Activated naive CD4-positive, alpha-beta T cell treated with anti-CD3 and anti-CD28 coated beads, Interleukin-2, amount 50 U/mL, for 24 hours (primary cell): ENCODE measurements at regions not wholly inside any gene's neighbourhood (a gene's known extent, or its start where the extent isn't known, plus 50 kb on each side); places are given as distances from the start of the nearest gene placed in this dataset.
"Not testable (repeated sequence)": the region's sequence is repeated elsewhere in the genome, so short reads cannot be mapped to it uniquely, and the experiment has no call there.

ENCODE experiments used
- H3K27ac Mint-ChIP-seq: one replicate; pipeline ENCODE4 v1.8.0; 2021; ENCODE audit warnings: mild to moderate bottlenecking, mixed read lengths
- H3K27me3 Mint-ChIP-seq: one replicate; pipeline ENCODE4 v1.8.0; 2021; ENCODE audit warnings: mixed read lengths
- H3K36me3 Mint-ChIP-seq: one replicate; pipeline ENCODE4 v1.8.0; 2021; ENCODE audit warnings: mixed read lengths
- H3K4me1 Mint-ChIP-seq: one replicate; pipeline ENCODE4 v1.8.0; 2021; ENCODE audit warnings: mixed read lengths
- H3K4me3 Mint-ChIP-seq: one replicate; pipeline ENCODE4 v1.8.0; 2021; ENCODE audit warnings: mild to moderate bottlenecking, mixed read lengths
- H3K9me3 Mint-ChIP-seq: one replicate; pipeline ENCODE4 v1.8.0; 2021; ENCODE audit warnings: mixed read lengths

DNA sequence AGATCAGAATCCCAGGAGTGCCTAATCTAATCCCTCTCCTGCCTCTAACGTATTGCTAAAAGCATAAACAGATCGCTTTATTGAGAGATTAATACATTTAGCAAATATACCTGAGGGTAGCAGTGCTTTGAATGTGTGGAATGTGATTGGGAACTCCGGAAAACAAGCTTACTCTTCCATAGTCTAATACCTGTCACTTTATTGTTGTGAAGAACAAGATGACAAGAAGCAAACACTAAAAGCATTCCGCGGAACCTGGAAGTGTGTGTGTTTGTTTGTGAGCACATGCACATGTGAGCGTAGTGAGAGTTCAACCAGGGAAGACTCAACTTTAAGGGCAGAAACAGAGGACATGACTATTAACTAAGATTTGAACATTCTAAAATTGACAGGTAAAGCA, 265.0 kb upstream of the GJE1 start:
- no peak overlapping the region for H3K4me3 Mint-ChIP-seq

DNA sequence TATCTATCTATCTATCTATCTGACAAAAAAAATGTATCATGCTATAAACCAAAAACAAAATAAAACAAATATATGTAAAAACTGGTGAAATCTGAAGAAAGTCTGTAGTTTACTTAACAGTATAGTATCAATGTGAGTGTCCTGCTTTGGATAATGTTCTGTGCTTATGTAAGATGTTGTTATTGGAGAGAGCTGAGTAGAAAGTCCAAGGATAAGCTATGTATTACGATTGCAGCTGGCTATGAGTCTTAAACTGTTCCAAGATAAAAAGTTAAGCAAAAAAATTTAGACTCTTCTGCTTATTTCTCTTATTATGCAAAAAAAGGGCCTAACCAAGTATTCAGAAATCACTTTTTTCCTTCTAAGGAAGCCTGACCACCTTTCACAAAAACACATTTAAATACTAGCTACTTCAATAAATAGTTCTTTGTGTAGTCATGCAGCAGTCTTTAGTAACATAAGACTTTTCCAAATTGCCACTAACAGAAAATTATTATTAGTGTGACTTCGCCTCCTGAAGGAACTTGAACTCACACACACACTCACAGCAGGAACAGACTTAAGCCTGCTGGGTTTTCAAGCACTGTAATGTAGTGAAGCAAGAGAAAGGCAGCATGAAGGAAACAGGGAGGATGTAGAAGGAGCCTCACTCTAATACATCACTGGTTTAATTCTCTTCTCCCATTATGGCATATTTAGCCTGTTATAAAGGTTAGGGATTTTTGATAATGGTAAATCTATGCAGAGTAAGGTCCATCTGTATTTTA, 265.8 kb upstream of the GJE1 start:
- H3K27me3 Mint-ChIP-seq, result no peaks in the 10 kb centered on the region
- no peak overlapping the region for H3K4me3 Mint-ChIP-seq
- no peaks in the 10 kb centered on the region for H3K9me3 Mint-ChIP-seq
- H3K27ac Mint-ChIP-seq, result no peak overlapping the region
- H3K36me3 Mint-ChIP-seq, result no peaks in the 10 kb centered on the region
- H3K4me1 Mint-ChIP-seq, result no peaks in the 10 kb centered on the region

More for the DNA sequence above, 265.0 kb upstream of the GJE1 start:
- Mint-ChIP-seq H3K4me1 (no peaks in the 10 kb centered on the region), H3K27me3 (peaks cover 2% of the 10 kb centered on the region), H3K9me3 (no peaks in the 10 kb centered on the region), H3K36me3 (no peaks in the 10 kb centered on the region), H3K27ac (no peak overlapping the region)

DNA sequence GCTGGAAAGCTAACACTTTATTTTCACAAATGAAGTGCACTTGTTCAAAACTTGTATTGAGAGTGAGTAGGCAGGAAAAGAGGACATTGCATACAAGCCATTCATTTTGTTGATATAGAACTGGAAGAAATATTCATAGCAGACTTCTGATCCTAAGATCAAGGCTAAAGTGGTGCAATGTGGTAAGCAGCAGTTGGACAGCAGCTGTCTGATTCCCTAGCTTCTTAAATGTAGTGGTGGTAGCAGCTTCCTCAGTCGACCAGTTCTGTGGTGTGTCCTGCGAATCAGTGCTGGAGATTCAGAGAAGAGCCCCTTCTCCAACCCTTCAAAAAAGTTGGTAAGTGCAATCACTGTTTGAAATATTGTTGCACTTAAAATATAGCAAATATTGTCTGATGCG, 281.7 kb upstream of the GJE1 start:
- Mint-ChIP-seq H3K27ac (no peak overlapping the region), H3K36me3 (no peaks in the 10 kb centered on the region), H3K4me3 (no peak overlapping the region), H3K9me3 (no peaks in the 10 kb centered on the region), H3K4me1 (peaks cover 28% of the 10 kb centered on the region), H3K27me3 (no peaks in the 10 kb centered on the region)

DNA sequence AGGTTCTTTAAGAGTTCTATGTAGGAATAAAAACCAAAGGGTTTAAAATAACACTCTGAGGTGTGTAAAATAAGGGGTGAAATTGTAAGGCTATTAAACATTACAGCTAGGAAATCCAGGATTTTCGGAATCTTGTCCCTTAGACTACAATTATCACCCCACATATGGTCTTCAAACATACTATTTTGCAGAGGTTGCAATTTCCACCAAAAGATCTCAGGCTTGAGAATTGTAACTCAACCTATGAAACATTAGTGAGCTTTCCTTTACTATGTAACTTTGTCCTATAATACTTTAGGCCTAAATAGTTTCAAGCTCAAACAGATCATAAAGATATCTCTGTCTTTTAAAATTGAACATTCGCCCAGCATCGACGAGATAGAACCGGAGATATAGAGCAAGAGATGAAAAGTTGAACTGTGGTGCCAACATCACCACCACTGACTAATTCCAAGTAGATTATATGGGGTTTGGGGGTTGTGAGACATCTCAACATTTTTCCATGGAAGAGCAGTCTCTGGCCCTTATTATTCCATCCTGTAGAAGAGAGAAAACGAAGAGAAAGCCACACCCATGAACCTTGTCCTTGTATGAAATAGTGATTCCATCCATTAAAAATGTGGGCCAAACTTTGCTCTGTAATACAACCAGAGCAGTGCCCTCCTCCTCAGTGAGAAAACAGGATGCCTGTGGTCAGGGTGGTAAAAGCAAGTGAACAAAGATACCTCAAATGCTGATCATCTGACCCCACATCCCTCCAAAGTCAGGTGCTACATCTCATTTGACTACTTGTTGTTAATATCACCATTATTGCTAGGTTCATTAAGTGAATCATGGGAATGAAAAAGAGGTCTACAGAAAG, 284.5 kb upstream of the GJE1 start:
- Mint-ChIP-seq H3K9me3 (no peaks in the 10 kb centered on the region), H3K27me3 (no peaks in the 10 kb centered on the region), H3K4me3 (no peak overlapping the region), H3K4me1 (peaks cover 28% of the 10 kb centered on the region), H3K27ac (peak overlapping the region; percentile 33), H3K36me3 (no peaks in the 10 kb centered on the region)

DNA sequence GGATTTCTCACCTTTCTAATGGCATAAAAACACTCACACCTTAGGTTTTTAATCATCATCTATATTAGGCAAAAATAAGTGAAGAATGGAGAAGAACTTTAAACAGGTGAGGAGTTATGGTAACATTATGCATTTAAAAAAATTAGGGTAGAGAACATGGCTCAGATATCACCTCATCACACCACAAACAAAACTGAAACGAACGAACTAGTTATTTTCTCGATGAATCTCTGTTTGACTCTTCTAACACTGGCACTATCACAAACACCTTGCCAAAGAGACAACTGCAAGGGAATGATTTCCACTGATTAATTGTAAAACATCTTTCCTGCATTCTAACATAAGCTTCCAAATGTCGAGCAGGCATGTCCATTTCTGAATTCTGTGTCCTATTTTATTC, 286.1 kb upstream of the GJE1 start:
- H3K4me1 Mint-ChIP-seq, result peaks cover 28% of the 10 kb centered on the region
- H3K36me3 Mint-ChIP-seq, result no peaks in the 10 kb centered on the region
- H3K9me3 Mint-ChIP-seq, result no peaks in the 10 kb centered on the region
- H3K27me3 Mint-ChIP-seq, result no peaks in the 10 kb centered on the region
- H3K27ac Mint-ChIP-seq, result no peak overlapping the region
- H3K4me3 Mint-ChIP-seq, result no peak overlapping the region

DNA sequence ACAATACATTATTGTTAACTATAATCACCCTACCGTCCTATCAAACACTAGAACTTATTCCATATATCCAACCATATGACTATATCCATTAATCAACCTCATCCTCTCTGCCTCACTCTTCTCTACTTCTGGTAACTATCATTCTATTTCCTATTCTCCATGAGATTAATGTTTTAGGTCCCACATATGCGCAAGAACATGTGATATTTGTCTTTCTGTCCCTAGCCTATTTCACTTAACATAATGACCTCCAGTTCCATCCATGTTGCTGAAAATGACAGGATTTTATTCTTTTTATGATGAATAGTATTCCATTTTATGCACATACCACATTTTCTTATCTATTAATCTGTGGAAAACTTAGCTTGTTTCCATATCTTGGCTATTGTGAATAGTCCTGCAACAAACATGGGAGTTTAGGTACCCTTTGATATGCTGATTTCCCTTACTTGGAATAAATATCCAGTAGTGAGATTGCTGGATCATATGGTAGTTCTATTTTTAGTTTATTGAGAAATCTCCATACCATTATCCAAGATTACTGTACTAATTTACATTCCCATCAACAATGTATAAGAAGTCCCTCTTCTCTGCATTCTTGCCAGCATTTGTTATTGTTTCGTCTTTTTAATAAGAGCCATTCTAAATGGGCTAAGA, 289.4 kb upstream of the GJE1 start:
- Mint-ChIP-seq H3K36me3 (no peaks in the 10 kb centered on the region), H3K27me3 (no peaks in the 10 kb centered on the region), H3K9me3 (no peaks in the 10 kb centered on the region), H3K27ac (no peak overlapping the region), H3K4me1 (peaks cover 18% of the 10 kb centered on the region), H3K4me3 (no peak overlapping the region)

DNA sequence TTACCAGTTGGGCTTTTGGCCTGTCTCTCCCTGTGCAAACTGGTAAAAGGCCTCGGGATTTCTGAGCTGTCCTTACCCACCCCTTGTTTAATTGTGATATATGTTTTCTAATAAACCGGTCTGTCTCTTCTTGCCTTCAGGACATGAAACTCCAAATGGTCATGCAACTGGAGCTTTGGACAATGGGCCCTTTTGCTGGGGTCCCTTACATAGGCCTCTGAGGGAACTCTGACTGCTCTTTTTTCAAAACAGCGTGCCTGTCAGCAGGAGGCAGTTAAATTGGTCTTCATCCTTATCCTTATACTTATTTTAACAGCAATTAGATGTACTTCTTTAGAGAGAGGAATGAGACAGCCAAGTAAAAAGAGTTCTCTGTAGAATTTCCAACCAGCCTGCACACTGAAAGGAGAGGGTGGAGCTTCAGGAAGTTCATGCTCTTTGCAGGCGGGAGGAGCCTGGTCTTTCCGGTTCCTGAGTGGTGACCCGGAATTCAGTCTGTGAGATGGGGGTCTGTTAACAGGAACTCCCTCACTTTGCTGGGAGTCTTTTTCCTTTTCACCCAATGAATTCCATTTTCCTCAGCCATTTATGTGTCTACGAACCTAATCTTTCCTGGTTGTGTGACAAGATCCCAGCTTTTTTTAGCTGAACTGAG, 299.6 kb upstream of the GJE1 start:
- Mint-ChIP-seq H3K27me3 (peaks cover 2% of the 10 kb centered on the region), H3K9me3 (no peaks in the 10 kb centered on the region), H3K36me3 (no peaks in the 10 kb centered on the region), H3K27ac (no peak overlapping the region), H3K4me3 (no peak overlapping the region), H3K4me1 (no peaks in the 10 kb centered on the region)

DNA sequence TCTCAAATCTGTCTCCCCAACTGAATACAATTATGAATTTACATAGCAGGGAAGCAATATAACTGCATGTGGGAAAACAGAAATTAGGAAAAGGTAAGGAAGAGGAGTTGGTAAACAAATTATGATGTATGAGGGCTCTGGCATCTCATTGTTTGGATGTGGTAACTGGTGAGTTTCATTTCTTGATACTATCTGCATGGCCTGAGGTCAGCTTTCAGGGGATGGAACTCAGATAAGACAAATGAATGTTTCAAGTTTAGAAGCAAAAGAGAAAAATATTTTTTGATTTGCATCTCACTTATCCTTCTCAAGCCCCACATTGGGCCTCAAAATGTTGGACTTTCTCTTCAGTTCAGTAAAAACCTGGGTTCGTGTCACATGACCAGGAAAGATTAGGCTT, 302.2 kb upstream of the GJE1 start:
- Mint-ChIP-seq H3K4me3 (no peak overlapping the region), H3K27ac (no peak overlapping the region), H3K27me3 (peaks cover 2% of the 10 kb centered on the region), H3K4me1 (no peaks in the 10 kb centered on the region), H3K36me3 (no peaks in the 10 kb centered on the region), H3K9me3 (no peaks in the 10 kb centered on the region)

DNA sequence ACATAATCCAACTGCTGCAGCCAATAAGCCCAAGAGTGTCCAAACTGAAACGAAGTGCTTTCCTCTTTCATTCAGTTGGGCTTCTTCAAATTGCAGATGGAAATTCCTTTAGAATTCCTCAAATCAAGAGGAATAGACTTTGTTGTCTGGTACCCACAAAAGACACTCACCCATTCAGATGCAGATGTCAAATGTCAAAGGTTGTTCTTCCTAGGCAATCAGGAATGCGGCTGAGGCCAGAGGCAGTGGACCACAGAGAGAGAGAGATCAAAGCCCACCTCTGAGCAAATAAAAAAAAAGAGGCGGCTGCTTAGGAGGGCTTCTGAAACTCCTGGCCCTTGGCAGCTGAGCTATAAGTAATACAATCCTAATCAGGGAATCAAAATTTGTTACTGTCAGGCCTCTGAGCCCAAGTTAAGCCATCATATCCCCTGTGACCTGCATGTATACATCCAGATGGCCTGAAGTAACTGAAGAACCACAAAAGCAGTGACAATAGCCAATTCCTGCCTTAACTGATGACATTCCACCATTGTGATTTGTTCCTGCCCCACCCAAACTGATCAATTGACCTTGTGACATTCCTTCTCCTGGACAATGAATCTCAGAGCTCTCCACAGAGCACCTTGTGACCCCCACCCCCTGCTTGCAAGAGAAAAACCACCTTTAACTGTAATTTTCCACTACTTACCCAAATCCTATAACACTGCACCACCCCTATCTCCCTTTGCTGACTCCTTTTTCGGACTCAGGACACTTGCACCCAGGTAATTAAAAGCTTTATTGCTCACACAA, 303.0 kb upstream of the GJE1 start:
- Mint-ChIP-seq H3K27ac (no peak overlapping the region), H3K4me1 (no peaks in the 10 kb centered on the region), H3K9me3 (peaks cover 5% of the 10 kb centered on the region), H3K4me3 (no peak overlapping the region), H3K27me3 (peaks cover 2% of the 10 kb centered on the region), H3K36me3 (no peaks in the 10 kb centered on the region)

DNA sequence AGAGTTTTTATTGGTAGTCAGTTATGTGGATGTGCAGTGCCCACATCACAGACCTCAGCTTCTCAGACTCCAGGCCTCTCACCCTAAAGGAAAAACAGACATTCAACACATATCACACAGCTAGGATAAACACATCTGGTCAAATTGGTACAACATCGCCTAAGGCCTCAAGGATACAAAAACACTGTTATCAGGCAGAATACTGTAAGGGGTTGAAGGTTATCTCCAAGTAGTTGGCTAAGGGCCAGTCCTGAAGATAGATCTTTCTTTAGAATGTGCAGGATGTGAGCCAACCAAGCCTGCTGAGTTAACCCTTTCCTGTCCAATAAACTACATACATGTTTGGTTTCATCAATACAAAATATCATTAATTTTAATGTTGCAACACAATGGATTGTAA, 308.4 kb upstream of the GJE1 start:
- Mint-ChIP-seq H3K27ac (no peak overlapping the region), H3K4me1 (no peaks in the 10 kb centered on the region), H3K9me3 (peaks cover 12% of the 10 kb centered on the region), H3K36me3 (no peaks in the 10 kb centered on the region), H3K27me3 (no peaks in the 10 kb centered on the region), H3K4me3 (no peak overlapping the region)

DNA sequence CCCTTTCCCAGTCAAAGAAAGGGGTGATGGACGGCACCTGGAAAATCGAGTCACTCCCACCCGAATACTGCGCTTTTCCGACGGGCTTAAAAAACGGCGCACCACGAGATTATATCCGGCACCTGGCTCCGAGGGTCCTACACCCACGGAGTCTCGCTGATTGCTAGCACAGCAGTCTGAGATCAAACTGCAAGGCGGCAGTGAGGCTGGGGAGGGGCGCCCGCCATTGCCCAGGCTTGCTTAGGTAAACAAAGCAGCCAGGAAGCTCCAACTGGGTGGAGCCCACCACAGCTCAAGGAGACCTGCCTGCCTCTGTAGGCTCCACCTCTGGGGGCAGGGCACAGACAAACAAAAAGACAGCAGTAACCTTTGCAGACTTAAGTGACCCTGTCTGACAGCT, 317.7 kb upstream of the GJE1 start:
- H3K27me3 Mint-ChIP-seq, H3K9me3 Mint-ChIP-seq, H3K36me3 Mint-ChIP-seq, H3K4me3 Mint-ChIP-seq, H3K4me1 Mint-ChIP-seq, H3K27ac Mint-ChIP-seq: not testable (repeated sequence)

DNA sequence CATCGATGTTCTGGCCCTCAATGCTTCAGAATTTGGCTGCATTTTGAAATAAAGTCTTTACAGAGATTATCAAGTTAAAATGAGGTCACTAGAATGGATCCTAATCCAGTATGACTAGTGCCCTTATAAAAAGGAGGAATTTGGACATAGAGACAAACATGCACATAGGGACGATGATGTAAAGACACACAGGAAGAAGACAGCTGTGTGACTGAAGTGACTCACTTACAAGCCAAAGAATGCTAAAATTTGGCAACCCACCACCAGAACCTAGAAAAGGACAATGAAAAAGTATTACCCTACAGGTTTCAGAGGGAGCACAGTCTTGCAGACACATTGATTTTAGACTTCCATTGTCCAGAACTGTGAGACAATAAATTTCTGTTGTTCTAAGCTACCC, 322.8 kb upstream of the GJE1 start:
- Mint-ChIP-seq H3K36me3 (no peaks in the 10 kb centered on the region), H3K27ac (no peak overlapping the region), H3K4me1 (no peaks in the 10 kb centered on the region), H3K4me3 (no peak overlapping the region), H3K27me3 (no peaks in the 10 kb centered on the region), H3K9me3 (no peaks in the 10 kb centered on the region)

DNA sequence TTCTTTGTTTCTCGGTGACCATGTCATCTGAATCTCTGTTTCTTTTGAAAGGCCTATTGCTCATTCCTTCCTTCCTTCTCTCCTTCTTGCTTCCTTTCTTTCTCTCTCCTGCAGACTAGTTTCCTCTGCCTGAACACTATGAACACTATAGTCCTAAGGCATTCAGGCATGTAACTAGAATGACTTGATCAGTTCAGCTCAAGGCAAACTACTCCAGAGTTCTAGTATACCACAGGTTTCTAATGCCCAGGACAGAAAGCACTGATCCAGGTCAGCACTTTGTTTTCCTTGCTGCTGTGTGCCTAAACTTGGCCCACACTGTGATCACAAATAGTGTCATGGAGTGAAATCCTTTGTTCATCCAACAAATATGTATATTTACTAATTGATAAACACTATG, 324.1 kb upstream of the GJE1 start:
- H3K9me3 Mint-ChIP-seq, result no peaks in the 10 kb centered on the region
- H3K36me3 Mint-ChIP-seq, result no peaks in the 10 kb centered on the region
- no peak overlapping the region for H3K27ac Mint-ChIP-seq
- H3K4me3 Mint-ChIP-seq, result no peak overlapping the region
- H3K4me1 Mint-ChIP-seq, result no peaks in the 10 kb centered on the region
- H3K27me3 Mint-ChIP-seq, result no peaks in the 10 kb centered on the region

DNA sequence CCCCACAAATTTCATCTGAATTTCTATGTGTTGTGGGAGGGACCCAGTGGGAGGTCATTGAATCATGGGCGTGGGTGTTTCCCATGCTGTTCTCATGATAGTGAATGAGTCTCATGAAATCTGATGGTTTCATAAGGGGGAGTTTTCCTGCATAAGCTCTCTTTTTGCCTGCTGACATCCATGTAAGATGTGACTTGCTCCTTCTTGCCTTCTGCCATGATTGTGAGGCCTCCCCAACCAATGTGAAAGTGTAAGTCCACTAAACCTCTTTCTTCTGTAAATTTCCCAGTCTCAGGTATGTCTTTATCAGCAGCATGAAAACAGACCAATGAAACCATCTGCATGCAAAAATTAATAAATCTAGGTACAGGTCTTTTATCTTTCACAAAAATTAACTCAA, 331.8 kb upstream of the GJE1 start:
- not testable (repeated sequence) for H3K27ac Mint-ChIP-seq, H3K27me3 Mint-ChIP-seq, H3K9me3 Mint-ChIP-seq, H3K36me3 Mint-ChIP-seq, H3K4me1 Mint-ChIP-seq, H3K4me3 Mint-ChIP-seq

DNA sequence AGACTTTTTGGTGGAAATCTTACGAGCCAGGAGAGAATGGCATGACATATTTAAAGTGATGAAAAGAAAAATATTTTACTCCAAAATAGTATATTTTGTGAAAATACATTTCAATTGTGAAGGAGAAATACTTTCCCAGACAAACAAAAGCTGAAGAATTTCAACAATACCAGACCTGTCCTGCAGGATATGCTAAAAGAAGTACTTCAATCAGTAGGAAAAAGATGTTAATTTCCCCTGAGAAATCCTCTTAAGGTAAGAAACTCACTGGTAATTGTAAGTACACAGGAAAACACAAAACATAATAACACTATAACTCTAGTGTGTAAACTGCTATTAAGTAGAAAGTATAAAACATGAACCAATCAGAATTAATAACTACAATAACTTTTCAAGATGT, 341.8 kb upstream of the GJE1 start:
- H3K27ac Mint-ChIP-seq, result no peak overlapping the region
- no peaks in the 10 kb centered on the region for H3K36me3 Mint-ChIP-seq
- H3K9me3 Mint-ChIP-seq, result peaks cover 17% of the 10 kb centered on the region
- H3K27me3 Mint-ChIP-seq, result no peaks in the 10 kb centered on the region
- H3K4me3 Mint-ChIP-seq, result no peak overlapping the region
- H3K4me1 Mint-ChIP-seq, result no peaks in the 10 kb centered on the region
